ENCODE measurements at regions not wholly inside any gene's neighbourhood (a gene's known extent, or its start where the extent isn't known, plus 50 kb on each side); places are given as distances from the start of the nearest gene placed in this dataset.

DNA sequence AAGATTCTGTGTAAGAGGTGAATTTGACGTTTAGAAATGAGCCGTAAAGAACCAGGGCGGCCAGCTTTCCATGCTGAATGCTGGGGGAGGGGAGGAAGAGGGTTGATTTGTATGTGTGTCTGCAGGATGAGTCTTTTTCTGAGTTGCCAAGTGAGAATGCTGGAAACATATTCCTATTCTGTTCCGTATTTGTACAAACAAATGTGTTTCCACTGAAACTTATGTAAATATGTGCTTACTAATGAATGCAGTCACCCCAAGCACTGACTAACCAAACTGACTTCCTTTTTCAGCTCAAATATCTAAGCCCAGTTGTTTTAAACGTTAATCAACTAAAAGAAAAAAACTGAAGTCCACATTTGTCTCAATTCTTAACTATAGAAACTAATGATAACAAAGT, 74.9 kb upstream of the APCDD1 start:
- no peak overlapping the region for H3K27ac ChIP-seq (ENCODE audit: insufficient read length, low read depth, low read length)
- H3T11ph ChIP-seq (ENCODE audit: low read length) = no peak overlapping the region
- H4K20me1 ChIP-seq (ENCODE audit: control insufficient read depth, insufficient read depth, insufficient read length) = no peaks in the 10 kb centered on the region

More for the DNA sequence above, 74.9 kb upstream of the APCDD1 start:
- Histone ChIP-seq H3K27me3 (ENCODE audit: insufficient read depth, low read length) (no peaks in the 10 kb centered on the region; the same call in 1 of the 2 replicates), H3K79me1 (ENCODE audit: insufficient read depth, low read depth, low read length, poor library complexity, severe bottlenecking) (no peaks in the 10 kb centered on the region), H3K56ac (ENCODE audit: insufficient read length, low read depth, low read length) (no peak overlapping the region), H3K14ac (ENCODE audit: insufficient read depth, low read length) (no peak overlapping the region), H3K9ac (ENCODE audit: extremely low read depth, insufficient read length, low read length) (no peak overlapping the region), H2AFZ (ENCODE audit: low read length) (no peak overlapping the region), H3K4me1 (ENCODE audit: insufficient read depth, low read length) (peaks cover 9% of the 10 kb centered on the region), H3K23ac (ENCODE audit: insufficient read length, low read depth, low read length) (no peak overlapping the region), H3K79me2 (ENCODE audit: insufficient read depth, low read length) (no peaks in the 10 kb centered on the region), H2BK12ac (ENCODE audit: insufficient read length, low read depth, low read length) (no peak overlapping the region), H2AK5ac (ENCODE audit: insufficient read length, low read length) (no peak overlapping the region), H3K4me2 (ENCODE audit: insufficient read depth, insufficient read length, low read length) (no peak overlapping the region), H3K18ac (ENCODE audit: insufficient read length, low read depth, low read length) (no peak overlapping the region), H2BK15ac (ENCODE audit: low read depth, low read length) (no peak overlapping the region), H2BK20ac (ENCODE audit: low read depth, low read length, poor library complexity, severe bottlenecking) (no peak overlapping the region), H3K23me2 (ENCODE audit: insufficient read length, low read depth, low read length, poor library complexity, severe bottlenecking) (no peaks in the 10 kb centered on the region), H3K9me3 (ENCODE audit: control insufficient read depth, low read depth, low read length) (no peaks in the 10 kb centered on the region), H2BK5ac (ENCODE audit: insufficient read length, low read length) (no peak overlapping the region), H3K4ac (ENCODE audit: low read depth, low read length) (no peak overlapping the region), H4K8ac (replicated peaks; ENCODE audit: insufficient read length, low read depth, low read length) (no peak overlapping the region), H2BK120ac (ENCODE audit: low read depth, low read length, poor library complexity, severe bottlenecking) (no peak overlapping the region), H4K91ac (ENCODE audit: insufficient read length, low read depth, low read length) (no peak overlapping the region), H4K5ac (ENCODE audit: insufficient read length, low read depth, low read length) (no peak overlapping the region)
- H3K4me1 Mint-ChIP-seq = peaks cover 17% of the 10 kb centered on the region in 2 experiments
- TF ChIP-seq, protein P1, sequence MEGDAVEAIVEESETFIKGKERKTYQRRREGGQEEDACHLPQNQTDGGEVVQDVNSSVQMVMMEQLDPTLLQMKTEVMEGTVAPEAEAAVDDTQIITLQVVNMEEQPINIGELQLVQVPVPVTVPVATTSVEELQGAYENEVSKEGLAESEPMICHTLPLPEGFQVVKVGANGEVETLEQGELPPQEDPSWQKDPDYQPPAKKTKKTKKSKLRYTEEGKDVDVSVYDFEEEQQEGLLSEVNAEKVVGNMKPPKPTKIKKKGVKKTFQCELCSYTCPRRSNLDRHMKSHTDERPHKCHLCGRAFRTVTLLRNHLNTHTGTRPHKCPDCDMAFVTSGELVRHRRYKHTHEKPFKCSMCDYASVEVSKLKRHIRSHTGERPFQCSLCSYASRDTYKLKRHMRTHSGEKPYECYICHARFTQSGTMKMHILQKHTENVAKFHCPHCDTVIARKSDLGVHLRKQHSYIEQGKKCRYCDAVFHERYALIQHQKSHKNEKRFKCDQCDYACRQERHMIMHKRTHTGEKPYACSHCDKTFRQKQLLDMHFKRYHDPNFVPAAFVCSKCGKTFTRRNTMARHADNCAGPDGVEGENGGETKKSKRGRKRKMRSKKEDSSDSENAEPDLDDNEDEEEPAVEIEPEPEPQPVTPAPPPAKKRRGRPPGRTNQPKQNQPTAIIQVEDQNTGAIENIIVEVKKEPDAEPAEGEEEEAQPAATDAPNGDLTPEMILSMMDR (conservative IDR thresholded peaks at IDR 0.05) = no peak
- DNase-seq = no peak
- no peak overlapping the region for H3K4me3 Mint-ChIP-seq
- no peaks in the 10 kb centered on the region for H3K36me3 Mint-ChIP-seq (ENCODE audit: insufficient read depth in 1 of 3, low read depth in 3 of 3)
- no peaks in the 10 kb centered on the region for H3K9me3 Mint-ChIP-seq
- no CpG with 5 or more reads among the region's 5 CpGs for WGBS (ENCODE audit: extremely low coverage, insufficient read length, low lambda C conversion rate)
- peaks cover 2% of the 10 kb centered on the region; the same call in 1 of the 2 replicates for H3K27me3 Mint-ChIP-seq (ENCODE audit: low read depth)
- no peak overlapping the region for H3K27ac Mint-ChIP-seq

All from H9 (cell line).